ENCODE measurements at regions not wholly inside any gene's neighbourhood (a gene's known extent, or its start where the extent isn't known, plus 50 kb on each side); places are given as distances from the start of the nearest gene placed in this dataset.

DNA sequence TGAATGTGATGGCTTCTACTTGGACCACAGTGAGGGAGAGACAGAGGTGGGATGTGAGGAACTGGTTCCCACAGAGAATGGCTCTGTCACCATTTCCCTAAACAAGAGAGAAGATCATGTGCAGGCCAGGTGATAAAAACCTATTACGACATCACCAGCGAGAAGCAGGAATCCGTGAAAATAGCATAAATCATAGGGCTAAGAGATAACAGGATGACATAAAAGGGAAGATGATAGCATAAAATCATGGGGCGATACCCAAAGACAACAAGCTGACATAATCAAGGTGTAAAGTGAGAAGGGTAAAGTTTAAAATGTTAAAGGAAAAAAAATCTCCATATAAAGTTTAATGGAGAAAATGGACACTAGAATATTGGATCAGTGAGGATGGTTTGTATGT is 205.5 kb upstream of the SLIT2 start:
- H3K27ac ChIP-seq: no peak overlapping the region
- no peaks in the 10 kb centered on the region for H3K36me3 ChIP-seq
- H3K4me3 ChIP-seq: no peak overlapping the region
- no peak for DNase-seq
- H3K4me1 ChIP-seq: no peaks in the 10 kb centered on the region
- no peaks in the 10 kb centered on the region for H3K9me3 ChIP-seq (replicated peaks)
- H3K27me3 ChIP-seq: no peaks in the 10 kb centered on the region

DNA sequence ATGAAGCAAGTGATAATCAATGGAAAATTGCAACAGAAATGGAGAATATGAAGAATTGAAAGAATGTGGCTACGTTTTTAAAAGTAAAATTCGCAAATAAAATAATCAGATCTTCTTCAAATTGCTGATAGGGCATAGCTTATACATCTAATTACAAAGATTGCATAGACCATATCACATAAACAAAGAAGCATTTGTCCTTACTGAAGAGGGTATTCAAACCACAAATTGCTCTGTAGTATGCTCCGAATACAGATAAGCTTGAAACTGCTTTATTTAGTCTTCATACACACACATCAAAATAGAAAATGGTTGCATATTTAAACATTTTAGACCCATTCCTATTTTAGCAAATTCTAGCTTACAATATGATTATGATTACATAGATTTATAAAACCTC is 206.7 kb upstream of the SLIT2 start:
- H3K9me3 ChIP-seq (replicated peaks): no peaks in the 10 kb centered on the region
- H3K36me3 ChIP-seq: no peaks in the 10 kb centered on the region
- no peak overlapping the region for H3K4me3 ChIP-seq
- no peaks in the 10 kb centered on the region for H3K27me3 ChIP-seq
- no peak overlapping the region for H3K27ac ChIP-seq
- no peak for DNase-seq
- H3K4me1 ChIP-seq: no peaks in the 10 kb centered on the region

DNA sequence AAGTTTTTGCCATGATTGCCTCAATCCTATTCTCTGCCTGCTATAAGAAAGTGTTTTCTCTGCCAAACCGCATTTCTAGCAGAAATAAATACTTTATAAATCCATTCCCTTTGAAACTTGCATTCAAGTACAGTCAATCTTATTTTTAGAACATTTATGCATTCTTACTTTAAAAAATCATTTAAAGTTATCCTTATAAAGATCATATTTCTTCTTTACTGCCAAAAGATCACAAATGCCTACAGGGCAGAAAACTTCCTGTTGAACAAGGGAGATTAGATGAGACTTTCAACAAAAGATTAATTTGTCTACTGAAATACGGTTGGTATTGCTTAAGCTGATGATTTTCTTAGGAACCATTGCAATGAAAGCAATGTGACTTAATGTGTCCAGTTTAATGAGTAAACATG is 207.2 kb upstream of the SLIT2 start:
- Histone ChIP-seq H3K9me3 (replicated peaks) (no peaks in the 10 kb centered on the region), H3K27ac (no peak overlapping the region), H3K27me3 (no peaks in the 10 kb centered on the region), H3K36me3 (no peaks in the 10 kb centered on the region), H3K4me1 (no peaks in the 10 kb centered on the region), H3K4me3 (no peak overlapping the region)
- peak in 1 of 2 experiments; percentile 8 for DNase-seq

DNA sequence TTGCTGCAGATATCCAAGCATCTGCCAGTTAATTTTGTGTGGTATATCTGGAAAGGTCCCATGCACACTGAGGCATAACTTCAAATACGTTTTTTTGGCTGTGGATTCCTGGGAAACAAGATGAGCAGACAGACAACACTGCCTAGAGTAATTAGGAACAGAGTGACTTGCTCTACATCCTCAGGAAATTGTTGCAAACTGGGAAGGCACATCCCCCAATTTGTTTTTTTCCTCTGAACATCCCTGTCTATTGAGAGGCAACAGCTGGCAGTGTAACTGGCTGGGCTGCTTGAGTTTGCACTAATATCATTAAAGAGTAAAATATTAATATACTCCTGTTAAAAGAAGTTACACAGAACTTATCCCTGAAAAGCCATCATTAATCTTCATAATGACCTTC is 207.7 kb upstream of the SLIT2 start:
- Histone ChIP-seq H3K4me3 (no peak overlapping the region), H3K27me3 (no peaks in the 10 kb centered on the region), H3K27ac (no peak overlapping the region), H3K36me3 (no peaks in the 10 kb centered on the region), H3K4me1 (no peaks in the 10 kb centered on the region), H3K9me3 (replicated peaks) (no peaks in the 10 kb centered on the region)
- no peak for DNase-seq

DNA sequence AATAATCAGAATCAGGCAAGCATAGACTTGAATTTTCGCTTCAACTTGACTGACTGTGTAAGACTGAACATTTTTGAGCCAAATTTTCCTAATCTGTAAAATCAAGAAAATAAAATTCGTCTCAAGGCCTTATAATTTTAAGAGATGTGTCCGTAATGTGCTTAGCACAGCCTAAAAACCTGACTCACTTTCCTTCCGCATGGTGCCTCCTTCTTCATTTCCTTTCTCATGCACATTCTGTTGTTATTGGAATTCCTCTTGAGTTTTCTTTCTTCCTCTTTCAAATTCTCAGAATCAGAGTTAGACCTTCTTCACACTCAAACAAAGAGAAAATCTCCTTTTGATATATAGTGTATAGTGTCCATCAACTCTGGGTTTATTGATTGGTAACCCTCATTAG is 208.9 kb upstream of the SLIT2 start:
- no peak for DNase-seq
- Histone ChIP-seq H3K9me3 (replicated peaks) (no peaks in the 10 kb centered on the region), H3K4me3 (no peak overlapping the region), H3K4me1 (no peaks in the 10 kb centered on the region), H3K27me3 (no peaks in the 10 kb centered on the region), H3K36me3 (no peaks in the 10 kb centered on the region), H3K27ac (no peak overlapping the region)

DNA sequence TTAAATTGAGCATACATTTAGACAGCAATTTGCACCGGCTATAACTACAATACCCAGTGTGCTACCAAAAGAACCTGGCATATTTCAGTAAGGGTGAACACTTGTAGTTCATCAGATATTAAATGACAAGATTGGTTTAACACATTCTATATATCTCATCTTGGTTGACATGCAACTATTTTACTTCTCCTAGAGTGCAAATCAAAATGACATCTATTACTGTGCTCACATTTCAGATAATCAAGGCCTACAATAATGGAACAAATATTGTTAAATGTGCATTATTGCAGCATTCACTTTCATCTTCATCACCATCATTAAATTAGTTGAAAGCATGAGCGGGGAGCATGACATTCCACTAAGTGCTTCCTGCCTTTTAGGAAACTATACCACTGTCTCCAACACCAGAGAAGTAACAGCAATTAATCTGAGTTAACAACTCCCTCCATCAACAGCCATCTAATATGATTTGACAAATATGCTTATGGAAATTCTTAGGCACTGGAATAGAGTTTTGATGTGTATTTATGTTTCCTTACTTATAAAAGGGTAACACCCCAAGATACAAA is 209.8 kb upstream of the SLIT2 start:
- Histone ChIP-seq H3K9me3 (replicated peaks) (no peaks in the 10 kb centered on the region), H3K27ac (no peak overlapping the region), H3K4me1 (no peaks in the 10 kb centered on the region), H3K36me3 (no peaks in the 10 kb centered on the region), H3K27me3 (no peaks in the 10 kb centered on the region), H3K4me3 (no peak overlapping the region)
- no peak for DNase-seq

DNA sequence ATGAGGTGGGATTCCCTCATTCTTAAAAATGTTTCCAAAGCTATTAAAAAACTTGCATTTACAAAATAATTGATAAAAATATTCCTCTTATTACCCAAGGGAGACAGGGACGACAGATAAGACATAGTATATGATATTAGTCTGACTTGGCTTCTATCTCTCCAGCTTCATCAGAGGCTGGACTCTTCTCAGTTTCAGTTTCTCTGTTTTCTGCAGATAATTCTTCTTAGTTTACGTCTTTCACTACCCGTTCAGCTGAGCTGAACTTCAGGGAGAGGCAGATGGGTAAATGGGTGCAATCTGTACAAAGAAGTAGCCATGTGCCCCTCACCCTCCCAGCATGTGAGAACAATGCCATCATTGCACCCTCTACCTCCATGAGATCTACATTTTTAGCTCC is 214.0 kb upstream of the SLIT2 start:
- Histone ChIP-seq H3K4me3 (no peak overlapping the region), H3K9me3 (replicated peaks) (no peaks in the 10 kb centered on the region), H3K27me3 (no peaks in the 10 kb centered on the region), H3K36me3 (no peaks in the 10 kb centered on the region), H3K4me1 (no peaks in the 10 kb centered on the region), H3K27ac (no peak overlapping the region)
- no peak for DNase-seq

DNA sequence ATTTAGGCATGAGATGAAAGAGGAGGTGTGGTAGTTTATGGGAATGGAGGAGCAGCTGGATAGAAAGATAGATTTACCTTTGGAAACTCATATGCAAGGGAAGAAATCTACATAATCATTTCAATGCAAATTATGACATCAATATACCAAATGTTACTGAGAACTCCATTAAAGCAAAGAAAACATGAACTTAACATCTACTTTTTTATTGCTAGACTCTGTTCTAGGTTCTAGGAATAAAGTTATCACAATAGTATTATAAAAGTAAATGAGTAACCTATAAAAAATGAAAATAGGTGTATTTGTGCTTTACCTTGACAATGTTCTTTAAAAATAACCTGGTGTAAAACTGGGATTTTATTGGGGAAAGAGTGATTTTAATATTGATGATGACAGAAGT is 221.6 kb upstream of the SLIT2 start:
- Histone ChIP-seq H3K9me3 (replicated peaks) (no peaks in the 10 kb centered on the region), H3K4me1 (no peaks in the 10 kb centered on the region)
- no peak for DNase-seq

DNA sequence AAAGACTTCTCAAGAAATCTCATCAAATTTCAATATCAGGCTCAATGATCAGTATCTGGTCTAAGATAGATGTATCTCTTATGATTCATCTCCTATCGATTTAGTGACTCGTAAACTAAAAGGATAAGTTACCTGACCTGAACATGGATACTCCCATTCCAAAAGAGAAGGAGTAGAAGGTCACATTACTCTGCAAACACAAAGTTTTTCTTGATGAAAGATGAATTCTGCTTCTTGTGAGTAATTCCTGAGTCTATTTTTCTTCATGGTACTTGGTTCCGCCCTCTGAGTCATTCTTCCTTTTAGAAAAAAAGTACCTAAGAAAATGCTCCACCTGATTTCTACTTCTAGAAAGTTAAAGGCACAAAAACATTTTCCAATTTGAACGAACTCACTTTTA is 223.1 kb upstream of the SLIT2 start:
- Histone ChIP-seq H3K9me3 (replicated peaks) (no peaks in the 10 kb centered on the region), H3K4me1 (no peaks in the 10 kb centered on the region), H3K27me3 (no peaks in the 10 kb centered on the region), H3K27ac (no peak overlapping the region), H3K4me3 (no peak overlapping the region), H3K36me3 (no peaks in the 10 kb centered on the region)
- no peak for DNase-seq

More for the DNA sequence above, 221.6 kb upstream of the SLIT2 start:
- Histone ChIP-seq H3K4me3 (no peak overlapping the region), H3K36me3 (no peaks in the 10 kb centered on the region), H3K27me3 (no peaks in the 10 kb centered on the region), H3K27ac (no peak overlapping the region)

DNA sequence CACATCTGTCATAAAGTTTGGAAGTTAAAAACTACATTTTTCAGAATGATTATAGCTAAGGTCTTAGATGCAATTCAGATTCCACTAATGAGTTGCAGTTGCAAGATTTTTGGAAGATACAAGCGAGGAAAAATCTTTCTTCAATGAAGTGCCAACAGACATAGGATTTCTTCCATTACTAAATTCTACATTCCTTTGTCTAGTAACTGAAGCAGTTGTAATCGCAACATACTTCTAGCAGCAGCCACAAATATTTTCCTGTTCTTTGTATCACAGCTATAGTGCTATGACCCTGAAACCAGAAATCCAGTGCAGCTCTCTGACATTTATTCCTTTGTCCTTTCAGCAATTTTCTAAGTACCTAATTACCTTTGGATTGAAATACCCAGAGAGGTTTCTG is 225.2 kb upstream of the SLIT2 start:
- H3K27me3 ChIP-seq: no peaks in the 10 kb centered on the region
- H3K4me1 ChIP-seq: no peaks in the 10 kb centered on the region
- no peak overlapping the region for H3K4me3 ChIP-seq
- H3K36me3 ChIP-seq: no peaks in the 10 kb centered on the region
- H3K9me3 ChIP-seq (replicated peaks): no peaks in the 10 kb centered on the region
- no peak for DNase-seq
- no peak overlapping the region for H3K27ac ChIP-seq

DNA sequence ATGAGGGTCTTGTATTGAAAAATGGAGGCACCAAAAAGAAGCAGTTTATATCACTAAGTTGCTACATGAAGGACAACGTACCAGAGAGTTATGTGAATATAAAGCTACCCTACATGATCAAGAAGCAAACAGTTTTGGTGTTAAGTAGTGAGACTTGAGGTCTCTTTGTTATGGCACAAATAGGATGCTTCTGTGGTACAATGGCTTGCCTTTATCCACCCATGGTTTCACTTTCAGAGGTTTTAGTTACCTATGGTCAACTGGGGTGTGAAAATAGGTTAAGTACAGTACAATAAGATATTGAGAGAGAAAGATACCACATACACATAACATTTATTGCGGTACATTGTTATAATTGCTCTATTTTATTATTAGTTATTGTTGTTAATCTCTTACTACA is 229.2 kb upstream of the SLIT2 start:
- no peaks in the 10 kb centered on the region for H3K36me3 ChIP-seq

DNA sequence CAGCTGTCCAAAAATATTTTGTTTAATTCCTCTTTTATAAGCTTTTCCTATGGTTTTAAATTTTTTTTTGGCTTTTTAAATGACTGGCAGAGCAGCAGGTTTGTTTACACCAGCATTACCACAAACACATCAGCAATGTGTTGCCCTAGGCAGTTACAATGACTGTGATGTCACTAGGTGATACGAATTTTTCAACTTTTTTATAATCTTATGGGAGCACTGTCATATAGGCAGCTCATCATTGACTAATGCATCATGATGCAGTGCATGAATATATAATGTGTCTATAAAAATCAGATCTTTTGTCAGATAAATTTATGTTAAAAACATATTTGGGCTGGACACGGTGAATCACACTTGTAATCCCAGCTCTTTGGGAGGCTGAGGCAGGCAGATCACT is 231.6 kb upstream of the SLIT2 start:
- Histone ChIP-seq H3K9me3 (replicated peaks) (no peaks in the 10 kb centered on the region), H3K36me3 (no peaks in the 10 kb centered on the region), H3K27me3 (no peaks in the 10 kb centered on the region; the same call in 1 of the 2 replicates), H3K4me1 (no peaks in the 10 kb centered on the region), H3K4me3 (no peak overlapping the region), H3K27ac (no peak overlapping the region)
- DNase-seq: no peak

More for the DNA sequence above, 229.2 kb upstream of the SLIT2 start:
- Histone ChIP-seq H3K4me3 (no peak overlapping the region), H3K4me1 (no peaks in the 10 kb centered on the region), H3K27me3 (no peaks in the 10 kb centered on the region), H3K27ac (no peak overlapping the region), H3K9me3 (replicated peaks) (no peaks in the 10 kb centered on the region)
- no peak for DNase-seq

DNA sequence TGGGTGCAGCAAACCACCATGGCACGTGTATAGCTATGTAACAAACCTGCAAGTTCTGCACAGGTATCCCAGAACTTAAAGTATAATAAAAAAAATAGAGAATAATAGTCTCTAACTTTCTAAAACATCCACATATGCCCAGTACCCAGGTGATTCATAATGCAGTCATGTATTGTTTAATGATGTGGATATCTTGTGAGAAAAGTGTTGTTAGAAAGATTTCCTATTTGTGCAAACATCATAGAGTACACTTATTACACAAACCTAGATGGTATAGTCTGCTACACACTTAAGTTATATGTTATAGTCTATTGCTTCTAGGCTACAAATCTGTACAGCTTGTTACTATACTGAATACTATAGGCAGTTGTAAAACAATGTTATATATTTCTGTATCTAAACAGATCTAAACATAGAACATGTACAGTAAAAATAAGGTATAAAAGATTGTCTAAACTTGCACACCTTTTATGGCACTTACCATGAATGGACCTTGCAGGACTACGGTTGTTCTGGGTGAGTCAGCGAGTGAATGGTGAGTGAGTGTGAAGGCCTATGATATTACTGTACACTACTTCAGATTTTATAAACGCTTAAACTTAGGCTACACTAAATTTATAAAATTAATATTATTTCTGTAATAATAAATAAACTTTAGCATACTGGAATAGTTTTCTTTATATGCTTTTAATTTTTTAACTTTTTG is 232.2 kb upstream of the SLIT2 start:
- Histone ChIP-seq H3K27ac (no peak overlapping the region), H3K9me3 (replicated peaks) (no peaks in the 10 kb centered on the region), H3K4me3 (no peak overlapping the region), H3K36me3 (no peaks in the 10 kb centered on the region), H3K4me1 (no peaks in the 10 kb centered on the region), H3K27me3 (no peaks in the 10 kb centered on the region; the same call in 1 of the 2 replicates)
- no peak for DNase-seq

DNA sequence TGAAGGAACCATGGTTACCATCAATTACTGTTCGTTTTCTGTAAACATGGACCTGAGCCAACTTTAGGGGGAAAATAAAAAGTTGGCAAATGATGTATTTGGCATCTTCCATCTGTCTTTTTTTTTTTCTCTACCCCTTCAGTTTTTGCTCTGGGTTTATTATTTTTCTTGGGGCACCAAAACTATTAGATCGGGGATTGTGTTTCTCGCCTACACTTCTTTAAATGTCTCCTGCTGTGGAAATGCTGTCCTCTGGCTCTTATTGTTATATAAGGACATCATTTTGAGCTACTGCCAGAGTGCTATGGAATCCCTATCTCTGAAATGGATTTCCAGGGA is 234.0 kb upstream of the SLIT2 start:
- no peak for DNase-seq
- no peaks in the 10 kb centered on the region for H3K9me3 ChIP-seq (replicated peaks)
- H3K36me3 ChIP-seq: no peaks in the 10 kb centered on the region
- H3K4me1 ChIP-seq: no peaks in the 10 kb centered on the region
- no peaks in the 10 kb centered on the region; the same call in 1 of the 2 replicates for H3K27me3 ChIP-seq
- no peak overlapping the region for H3K27ac ChIP-seq
- H3K4me3 ChIP-seq: no peak overlapping the region

DNA sequence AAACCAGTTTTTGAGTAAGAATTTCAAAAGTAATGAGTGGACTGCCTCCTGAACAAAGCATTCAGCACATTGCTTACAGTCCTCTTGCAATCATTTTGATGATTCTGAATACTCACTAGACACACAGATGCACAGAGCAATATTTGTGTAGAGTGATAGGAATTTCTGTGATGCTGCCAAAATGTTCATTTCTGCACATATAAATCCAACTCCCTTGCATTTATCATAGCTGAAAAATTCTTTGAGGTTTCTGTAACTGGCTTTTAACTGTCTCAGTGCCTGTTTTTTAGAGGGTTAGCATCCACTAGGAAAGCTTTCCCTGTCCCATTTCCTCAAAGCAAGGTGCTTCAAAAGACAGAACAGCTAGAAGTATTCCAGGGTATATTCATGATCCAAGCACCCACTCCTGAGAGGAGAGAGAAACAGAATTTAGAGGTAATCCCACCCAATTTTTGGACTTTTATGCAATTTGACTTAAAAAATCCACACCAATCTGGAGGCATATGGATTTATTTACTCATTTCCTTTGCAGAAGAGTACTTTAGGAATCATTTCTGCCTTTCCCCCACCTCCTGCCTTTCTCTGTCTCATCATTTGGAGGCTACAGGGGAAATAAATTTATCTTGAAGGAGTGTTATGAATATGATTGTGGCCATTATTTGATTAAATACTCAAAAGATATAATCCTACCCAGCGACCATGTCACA is 234.5 kb upstream of the SLIT2 start:
- H3K36me3 ChIP-seq: no peaks in the 10 kb centered on the region
- no peaks in the 10 kb centered on the region for H3K9me3 ChIP-seq (replicated peaks)
- no peaks in the 10 kb centered on the region; the same call in 1 of the 2 replicates for H3K27me3 ChIP-seq
- no peaks in the 10 kb centered on the region for H3K4me1 ChIP-seq
- H3K4me3 ChIP-seq: no peak overlapping the region
- no peak overlapping the region for H3K27ac ChIP-seq
- no peak for DNase-seq

Data from SJCRH30 (cell line).